Midbrain (tissue), 1 donor: ENCODE measurements at regions not wholly inside any gene's neighbourhood (a gene's known extent, or its start where the extent isn't known, plus 50 kb on each side); places are given as distances from the start of the nearest gene placed in this dataset.
"Not testable (repeated sequence)": the region's sequence is repeated elsewhere in the genome, so short reads cannot be mapped to it uniquely, and the experiment has no call there.

ENCODE experiments used
- DNase-seq: peaks from one replicate; lab custom pipeline; 2025; lab: John Stamatoyannopoulos, UW

DNA sequence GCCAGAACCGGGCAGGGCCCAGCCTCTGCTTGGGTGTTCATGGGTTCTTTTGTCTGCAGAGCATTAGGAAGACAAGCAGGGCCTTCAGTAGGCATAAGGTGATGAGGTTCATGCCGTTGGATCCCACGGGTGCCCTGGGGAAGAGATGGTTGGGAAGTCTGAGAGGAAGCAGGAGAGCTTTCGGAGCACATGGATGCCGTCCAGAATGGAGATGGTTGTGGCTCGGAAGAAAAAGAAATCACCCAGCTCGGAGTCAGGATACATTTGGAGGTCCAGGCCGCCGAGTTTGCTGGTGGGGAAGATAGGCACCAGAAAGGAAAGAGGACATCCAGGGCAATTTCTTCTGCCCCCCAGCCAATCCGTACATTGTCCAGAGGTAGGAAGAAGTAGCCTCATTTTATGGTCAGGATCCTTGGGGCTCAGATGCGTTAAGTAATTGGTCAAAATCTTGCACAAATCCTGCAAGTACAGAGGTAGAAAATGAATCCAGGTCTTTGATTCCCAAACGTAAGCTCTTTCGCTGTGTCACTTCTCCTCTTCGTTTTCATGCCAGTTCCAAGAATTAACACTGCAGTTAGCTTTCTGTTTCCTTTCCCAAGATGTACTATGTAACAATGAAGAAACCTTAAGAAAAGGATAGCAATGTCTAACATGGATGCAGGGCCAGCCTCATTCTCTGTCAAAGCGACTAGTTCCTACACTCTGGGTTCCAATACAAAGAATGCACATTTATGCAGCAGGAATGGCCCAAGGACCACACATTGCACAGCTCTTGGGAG is 147.8 kb upstream of the KLF6 start:
- DNase-seq: no peak

DNA sequence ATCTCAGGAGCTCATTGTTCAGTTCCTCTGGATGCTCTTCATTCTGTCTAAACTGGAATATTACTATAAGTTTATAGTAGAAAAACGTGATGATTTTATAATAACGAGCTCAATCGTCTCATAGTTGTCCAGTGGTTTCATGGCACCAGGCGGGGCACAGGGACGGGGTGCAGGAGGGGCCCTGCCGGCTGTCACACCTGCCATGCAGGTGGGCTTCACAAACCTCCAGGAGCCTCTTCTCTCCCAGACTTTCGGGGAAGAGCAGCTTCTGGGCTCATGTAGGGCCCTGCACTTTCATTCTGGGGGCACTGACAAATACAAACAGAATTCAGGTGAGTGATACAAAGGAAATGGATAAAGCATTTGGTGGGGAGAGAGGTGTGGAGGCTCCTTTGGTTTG is 146.9 kb upstream of the KLF6 start:
- no peak for DNase-seq

DNA sequence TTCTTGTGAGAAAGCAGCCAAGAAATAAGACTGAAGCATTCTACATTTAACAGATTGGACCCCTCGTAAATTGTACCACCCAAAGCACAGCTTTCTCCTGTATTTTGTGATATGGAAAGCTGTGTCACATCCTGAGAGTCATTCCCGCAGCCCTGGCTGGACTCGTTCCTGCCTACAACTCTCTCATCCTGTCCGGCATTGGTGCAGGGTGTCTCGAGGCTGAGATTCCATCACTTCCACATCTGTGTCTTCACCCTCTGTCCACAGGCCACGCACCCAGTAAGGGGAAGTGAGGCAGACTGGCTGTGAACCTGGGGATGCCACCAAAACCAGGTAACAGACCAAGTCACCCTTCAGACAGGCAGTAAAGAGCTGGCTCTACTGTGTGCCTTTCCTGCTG is 146.2 kb upstream of the KLF6 start:
- no peak for DNase-seq

DNA sequence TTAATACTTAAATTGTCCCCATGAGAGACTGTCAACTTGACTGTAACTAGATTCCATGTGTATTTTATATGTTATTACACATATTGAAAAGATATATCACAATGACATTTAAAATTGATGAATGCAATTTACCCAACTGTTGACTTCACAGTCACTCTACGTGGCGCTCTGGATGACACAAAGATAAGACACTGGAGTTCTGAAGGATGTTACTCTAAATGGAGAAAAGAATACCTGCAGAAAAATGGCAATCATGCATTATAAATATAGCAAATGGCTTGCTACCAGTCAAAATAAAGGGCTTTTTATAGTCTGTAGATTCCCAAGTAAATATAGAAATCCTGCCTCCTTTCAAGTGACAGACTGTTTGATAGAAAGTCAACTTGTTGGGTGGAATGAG is 143.6 kb upstream of the KLF6 start:
- DNase-seq: no peak

DNA sequence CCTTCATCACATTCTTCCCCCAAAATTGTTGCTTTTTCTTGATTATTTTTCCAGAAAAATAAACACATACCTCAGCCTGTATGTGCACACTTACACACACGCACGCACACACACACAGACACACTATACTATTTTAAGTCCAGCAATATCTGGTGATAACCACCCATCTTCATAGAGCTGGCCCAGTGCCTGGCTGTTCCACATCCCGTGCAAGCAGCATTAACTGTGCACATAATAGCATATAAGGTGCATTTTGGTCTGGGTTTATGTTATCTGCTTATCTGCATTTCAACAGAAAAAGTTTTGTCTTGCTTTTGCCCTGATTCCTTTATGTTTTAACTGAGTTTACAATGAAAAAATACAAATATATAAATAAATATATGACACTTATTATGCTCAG is 143.1 kb upstream of the KLF6 start:
- DNase-seq: no peak

DNA sequence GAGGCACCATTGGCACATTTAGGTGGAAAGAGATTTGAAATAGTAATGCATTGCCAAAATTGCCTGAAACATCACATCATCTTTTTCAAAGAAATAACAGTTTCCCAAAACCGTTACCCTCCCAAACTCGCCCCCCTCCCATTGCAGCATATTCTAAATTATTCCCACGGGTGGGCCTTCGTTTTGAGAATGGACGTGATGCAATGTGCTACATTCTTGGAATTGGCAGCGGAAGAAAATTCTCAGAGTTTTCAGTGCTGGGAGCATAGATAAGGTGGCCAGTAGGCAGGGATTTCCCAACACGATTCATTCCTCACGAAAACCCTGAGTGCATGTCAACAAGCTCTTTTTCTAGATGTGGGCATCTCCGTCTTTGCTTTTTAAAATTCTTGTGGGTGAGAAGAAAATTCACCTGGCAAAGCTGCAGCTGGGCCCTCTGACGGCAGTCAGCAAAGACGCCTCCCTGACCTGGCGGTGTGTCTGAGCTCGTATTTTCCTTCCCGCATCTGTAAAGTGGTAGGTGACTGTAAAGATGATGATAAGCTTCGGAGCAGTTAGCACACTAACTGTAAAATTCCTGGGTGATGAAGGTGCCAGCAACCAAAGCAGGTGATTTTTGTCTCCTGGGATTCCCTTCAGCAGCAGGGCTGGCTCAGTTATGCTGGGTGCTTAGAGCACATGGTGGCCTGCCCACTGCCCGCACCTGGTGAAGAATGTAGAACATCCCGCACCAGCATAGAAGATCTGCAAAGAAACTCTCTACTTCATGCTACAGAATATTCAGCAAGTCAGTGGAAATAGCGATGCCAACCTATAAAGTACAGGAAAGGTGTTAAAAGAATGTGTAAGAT is 141.9 kb upstream of the KLF6 start:
- DNase-seq: no peak

DNA sequence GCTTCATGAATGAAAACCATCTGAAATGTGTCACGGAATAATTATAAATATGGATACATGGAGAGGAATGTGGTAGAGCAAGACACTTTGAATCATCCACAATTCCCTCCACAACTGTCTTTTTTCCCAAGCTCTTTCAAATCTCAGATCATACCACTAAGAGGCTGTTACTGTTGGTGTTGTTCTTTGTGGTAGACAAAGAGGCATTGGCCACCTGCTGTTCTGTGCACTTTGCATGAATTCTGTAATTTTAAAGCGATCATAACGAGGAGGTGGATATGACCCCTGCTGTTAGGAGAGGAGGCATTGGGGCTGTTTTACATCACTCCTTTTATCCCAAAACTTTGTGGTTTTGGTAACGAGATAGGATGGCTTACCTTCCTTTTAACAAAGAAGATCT is 141.2 kb upstream of the KLF6 start:
- no peak for DNase-seq

DNA sequence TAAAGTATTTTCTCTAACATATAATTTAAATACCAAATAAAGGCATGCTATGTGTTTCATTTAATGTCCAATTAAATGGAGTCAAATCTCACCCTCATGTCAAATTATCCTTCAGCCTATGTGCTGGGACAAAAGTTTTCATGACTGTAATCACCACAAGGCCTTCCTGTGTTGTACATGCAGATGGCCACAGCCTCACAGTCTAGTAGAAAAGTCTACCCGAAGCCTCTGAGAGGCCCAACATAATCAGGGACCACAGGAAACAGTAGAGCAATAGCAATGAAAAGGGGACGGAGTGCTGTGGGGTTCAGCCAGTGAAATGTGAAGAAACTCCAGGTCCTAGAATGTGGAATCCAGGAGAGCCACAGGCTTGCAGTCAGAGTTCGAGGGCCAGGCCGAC is 140.2 kb upstream of the KLF6 start:
- DNase-seq: no peak

DNA sequence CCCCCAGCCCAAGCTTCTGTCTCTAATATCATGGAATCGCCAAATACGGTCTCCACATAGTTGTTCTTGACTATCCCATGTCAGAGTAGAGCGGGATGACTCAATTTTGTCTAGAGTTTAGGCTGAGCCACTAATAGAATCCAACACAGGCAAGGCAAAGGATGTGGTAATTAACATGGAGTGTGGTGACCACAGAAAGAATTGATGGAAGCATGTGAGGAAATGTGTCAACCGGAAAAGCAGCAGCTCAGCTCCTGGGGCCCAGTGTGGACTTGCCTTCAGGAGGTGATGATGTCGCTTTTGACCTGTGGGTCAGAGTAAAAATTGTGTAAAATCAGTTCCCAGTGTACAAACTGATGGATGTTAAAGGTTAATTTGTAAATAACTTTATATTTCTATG is 139.3 kb upstream of the KLF6 start:
- no peak for DNase-seq

DNA sequence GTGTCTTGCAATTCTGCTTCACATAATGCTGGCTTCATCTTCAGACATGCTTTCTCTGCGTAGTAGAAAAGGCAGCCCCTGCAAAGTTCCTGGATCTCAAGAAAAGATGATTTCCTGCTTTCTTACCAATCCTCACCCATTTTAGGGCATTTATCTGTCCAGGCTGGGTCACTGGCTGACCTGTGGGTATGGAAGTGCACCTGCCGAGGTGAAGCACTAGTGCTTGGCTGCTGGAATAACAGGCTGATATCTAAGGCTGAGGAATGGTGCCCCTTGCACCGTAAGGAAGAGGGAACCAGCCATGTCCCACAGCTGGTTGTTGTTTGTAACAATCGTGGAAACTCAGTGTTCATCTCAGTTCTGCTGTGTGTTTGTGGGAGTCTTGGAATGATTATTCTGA is 138.0 kb upstream of the KLF6 start:
- no peak for DNase-seq

DNA sequence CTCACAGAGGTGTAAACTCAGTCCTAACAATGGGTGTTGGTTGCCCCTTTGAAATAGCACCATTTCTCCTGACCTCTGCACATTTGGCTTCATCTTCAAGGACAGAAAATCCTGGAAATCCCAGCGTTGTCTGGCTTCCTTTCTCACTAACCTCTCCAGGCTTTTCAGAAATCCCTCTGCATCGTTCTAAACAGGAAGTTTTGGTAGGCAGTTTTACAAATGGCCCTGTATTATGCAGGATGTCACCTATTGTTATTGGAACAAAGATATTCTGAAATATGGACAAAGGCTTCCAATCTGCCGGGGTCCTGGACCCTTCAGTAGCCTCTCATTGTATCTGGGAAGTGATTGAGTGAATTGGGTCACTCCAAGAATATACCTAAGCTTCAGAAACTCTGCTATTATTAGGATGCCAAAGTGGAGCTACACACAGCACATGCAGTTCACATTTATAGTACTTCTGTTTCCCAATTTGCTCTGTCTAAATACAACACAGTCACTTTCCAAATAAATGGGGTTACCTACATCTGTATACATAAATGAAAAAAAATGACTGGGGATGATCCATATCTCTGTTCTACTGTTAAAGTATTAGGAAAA is 134.8 kb upstream of the KLF6 start:
- no peak for DNase-seq

DNA sequence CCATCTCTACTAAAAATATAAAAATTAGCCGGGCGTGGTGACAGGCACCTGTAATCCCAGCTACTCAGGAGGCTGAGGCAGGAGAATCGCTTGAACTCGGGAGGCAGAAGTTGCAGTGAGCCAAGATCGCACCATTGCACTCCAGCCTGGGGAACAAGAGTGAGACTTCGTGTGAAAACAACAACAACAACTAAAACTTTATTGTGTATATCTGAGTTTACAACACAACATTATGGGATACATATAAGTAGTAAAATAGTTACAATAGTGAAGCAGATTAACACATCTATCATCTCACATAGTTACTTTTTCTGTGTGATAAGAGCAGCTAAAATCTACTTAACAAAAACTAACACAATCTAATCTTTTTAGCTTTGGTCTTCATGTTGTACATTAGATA is 132.4 kb upstream of the KLF6 start:
- not testable (repeated sequence) for DNase-seq

DNA sequence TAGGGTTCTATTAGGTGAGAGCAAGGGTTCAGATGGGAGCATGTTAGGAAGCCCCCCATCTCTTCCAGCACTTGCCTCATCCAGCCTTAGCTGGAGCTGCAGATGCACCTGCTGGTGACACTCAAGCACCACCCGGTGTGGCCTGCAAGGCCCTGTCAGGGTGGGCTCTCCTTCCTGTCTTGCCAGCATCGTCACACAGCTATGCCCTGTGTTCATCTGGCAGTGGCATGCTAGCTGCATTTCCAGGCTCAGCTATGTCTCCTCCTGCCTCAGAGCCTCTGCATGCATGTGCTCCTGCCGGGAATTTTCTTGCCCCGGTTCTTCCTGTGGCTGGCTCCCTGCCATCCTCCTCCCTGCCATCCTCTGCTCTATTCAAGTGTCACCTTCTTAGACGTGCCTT is 129.7 kb upstream of the KLF6 start:
- no peak for DNase-seq

DNA sequence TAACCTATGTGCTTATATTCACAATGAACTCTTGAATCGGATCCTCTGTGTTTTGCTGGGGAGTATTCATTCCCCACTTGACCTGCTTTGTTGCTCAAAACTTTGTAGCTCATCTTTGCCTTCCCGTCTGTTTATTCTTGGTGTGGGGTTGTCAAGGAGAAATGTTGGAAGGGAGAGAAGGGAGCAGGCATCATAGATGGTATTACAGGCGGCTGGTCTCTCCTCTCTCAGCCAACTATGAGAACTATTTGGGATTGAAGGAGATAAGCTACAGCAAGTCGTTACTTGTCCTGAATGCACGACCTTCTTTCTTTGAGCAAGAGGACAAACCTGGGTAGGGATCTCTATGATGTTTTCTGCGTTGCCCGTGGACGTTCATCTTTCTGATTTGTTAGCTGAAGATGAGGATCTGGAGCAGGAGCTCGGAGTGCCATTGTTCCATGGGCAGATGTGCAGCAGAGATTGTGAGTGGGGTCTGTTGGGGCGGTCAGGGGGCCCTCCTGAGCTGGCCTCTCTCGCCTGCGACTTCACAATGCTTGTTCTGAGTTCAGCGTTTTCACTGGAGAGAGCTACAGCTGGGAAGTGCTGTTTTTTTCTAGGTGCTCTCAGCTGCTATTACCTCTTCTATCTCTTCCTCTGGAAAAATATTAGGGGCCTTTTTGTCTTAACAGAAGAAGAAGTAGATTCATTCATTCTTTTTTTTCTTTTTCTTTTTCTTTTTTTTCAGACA is 126.9 kb upstream of the KLF6 start:
- DNase-seq: no peak

DNA sequence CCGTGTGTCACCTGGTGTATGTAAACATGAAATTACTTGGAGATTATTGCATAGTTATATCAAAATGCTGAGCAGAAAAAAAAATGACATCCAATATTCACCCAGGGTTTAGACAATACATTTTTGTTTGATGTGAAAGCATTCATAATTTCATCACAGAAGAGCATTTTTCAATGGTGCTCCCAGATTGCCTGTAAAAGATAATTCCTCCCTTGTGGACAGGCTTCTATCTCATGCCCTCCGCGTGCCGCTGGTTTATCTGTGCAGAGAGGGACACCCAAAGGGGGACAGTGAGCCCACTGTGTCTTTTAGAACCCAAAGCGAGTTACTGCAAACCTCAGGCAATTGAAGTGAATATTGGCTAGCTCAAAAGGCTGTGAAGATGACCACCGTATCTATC is 126.2 kb upstream of the KLF6 start:
- DNase-seq: no peak

DNA sequence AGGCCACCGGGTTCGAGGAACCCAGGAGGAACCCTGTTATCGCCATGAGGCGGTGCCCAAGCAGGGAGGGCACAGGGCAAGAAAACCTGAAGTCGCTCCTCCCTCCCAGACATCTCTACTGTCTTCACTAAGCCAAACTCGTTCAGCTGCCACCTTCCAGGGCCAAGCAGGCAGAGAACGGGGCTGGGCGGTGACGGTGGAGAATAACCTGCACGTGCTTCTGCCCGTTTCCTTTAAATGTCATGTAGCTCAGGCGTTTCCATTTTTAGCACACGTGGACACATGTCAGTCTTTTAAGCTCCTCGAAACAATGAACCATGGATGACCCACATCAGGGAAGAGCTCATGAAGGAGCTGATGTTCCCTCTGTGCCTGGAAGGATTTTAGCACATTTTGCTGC is 124.3 kb upstream of the KLF6 start:
- no peak for DNase-seq

DNA sequence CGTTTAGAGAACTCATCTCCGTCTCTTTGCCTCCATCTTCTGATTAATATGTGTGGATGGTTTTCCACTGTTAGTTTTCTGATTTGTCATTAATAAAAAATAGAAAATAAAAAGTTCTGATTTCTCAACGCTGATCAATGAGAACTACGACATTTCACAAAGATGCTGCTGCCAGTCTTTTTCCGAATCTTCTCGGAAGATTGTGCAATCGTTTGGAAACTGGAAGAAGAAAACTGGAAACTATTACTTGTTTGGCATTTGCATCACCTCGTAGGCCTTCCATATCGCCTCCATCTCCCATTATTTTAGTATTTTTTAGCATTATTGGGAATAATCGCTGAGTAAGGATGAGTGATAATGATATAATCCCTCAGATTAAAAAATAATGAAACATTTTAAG is 123.2 kb upstream of the KLF6 start:
- no peak for DNase-seq

DNA sequence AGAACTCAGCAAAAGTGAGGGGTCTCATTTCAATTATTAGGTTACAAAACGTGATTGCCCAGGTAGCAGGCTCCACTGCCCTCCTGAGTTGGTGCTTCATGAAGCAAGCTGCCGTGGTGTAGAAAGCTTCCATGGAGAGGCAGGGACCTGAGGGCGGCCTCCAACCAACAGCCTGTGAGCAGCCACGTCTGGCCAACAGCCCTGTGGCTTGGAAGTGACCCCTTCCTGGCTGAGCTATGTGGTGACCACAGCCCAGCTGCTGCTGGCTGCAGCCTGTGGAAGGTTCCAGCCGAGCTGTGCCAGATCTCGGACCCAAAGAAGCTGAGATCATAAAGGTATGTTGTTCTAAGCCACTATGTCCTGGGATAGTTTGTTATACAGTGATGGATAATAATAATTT is 122.5 kb upstream of the KLF6 start:
- DNase-seq: no peak

DNA sequence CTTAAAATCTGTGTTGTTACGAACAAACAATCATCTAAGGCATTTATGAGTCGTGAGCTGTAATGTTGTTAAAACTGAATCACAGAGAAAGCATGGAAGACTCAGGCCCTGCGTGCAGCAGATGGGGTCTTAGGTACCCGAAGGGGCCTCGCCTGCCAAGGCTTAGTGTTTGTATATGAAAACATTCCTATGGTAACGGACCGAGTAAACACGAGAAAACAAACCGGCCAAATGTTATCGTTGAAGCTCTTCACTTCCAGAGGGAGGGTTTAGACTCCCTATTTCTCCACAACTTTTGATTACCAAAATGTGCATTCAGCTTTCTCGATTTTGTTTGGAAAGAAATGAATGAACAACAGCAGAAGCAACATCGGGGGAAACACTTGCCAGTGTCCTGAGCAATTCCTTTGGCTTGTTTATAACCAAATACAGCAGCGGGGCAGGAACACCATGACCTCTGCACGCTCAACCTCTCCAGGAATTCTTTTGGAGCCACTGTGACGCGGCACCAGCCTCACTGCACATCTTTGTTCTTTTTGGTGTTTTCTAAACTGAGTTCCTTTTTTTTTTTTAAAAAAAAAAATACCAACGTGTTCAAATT is 121.6 kb upstream of the KLF6 start:
- DNase-seq: no peak

DNA sequence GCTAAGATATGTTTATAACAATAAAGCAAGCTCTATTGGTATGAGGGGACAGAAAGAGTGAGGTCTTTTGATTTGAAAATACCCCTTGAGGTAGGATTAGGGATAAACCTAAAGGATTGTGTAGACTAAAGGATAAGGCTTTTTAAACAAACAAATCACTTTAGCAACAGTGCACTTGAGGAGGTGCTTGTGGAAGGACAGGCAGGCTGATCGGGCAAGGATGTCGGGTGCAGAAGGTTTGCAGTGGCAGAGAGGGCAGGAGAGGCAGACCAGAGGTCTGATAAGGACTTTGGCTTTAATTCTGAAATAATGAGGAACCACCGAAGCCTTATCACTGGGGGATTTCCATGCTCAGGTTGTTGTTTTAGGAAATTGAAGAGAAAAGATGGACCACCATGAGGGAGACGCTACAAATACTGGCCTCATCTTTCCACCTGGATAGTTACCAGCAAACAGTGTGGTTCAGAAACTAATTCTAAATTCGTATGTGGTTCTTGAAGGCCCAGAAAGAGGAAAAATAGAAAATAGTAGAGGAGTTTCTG is 119.5 kb upstream of the KLF6 start:
- DNase-seq: no peak

DNA sequence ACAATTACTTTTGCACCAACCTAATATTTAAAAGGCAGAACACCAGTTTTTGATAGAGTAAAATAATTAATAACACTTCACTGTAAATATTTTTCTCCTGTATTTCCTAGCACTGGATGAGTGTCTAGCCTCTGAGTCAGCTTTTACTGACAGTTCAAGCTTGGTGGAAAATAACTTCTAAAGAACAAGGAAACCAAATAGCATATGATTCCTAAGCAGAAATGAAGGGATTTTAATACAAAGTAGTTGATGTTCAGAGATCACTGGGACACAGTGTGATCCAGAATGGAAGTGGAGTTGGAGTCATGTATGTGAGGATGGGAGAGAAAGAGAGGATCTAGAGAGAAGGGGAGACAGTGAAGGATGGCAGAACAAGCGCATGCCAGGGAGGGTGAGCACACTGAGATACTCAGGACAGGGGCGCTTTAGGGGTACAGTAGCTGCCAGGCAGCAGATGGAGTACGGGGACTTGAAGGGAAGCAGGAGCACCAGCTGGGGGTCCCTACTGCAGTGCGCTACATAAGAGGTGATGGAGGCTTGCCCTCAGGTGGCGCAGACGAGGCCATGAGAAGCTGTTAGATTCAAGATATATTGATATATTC is 117.9 kb upstream of the KLF6 start:
- no peak for DNase-seq
